Liver (tissue), 8 donors: ENCODE measurements at regions not wholly inside any gene's neighbourhood (a gene's known extent, or its start where the extent isn't known, plus 50 kb on each side); places are given as distances from the start of the nearest gene placed in this dataset.

Experiments used
- DNase-seq: peaks from one replicate; pipeline ENCODE4 v3.0.0-alpha.2; 2017; ENCODE audit warnings: low spot score
- H3K27ac ChIP-seq, 2 donors: one replicate each; pipeline ENCODE4 v1.7.0; 2013; ENCODE audit warnings: inconsistent platforms in 2 of 2, low read length in 2 of 2, control low read depth in 1 of 2, low read depth in 1 of 2, mild to moderate bottlenecking in 1 of 2
- H3K27me3 ChIP-seq, 4 donors: one replicate each; pipeline versions ENCODE4 v1.6.1 to v1.7.0; 2013; ENCODE audit warnings: low read length in 3 of 4, inconsistent platforms in 1 of 4, mild to moderate bottlenecking in 1 of 4, moderate library complexity in 1 of 4; ENCODE audit not compliant: control insufficient read depth in 4 of 4, insufficient read depth in 4 of 4
- H3K36me3 ChIP-seq, 4 donors: one replicate each; pipeline versions ENCODE4 v1.6.1 to v1.7.0; 2013; ENCODE audit warnings: low read length in 3 of 4, mild to moderate bottlenecking in 3 of 4, low read depth in 1 of 4, moderate library complexity in 1 of 4; ENCODE audit not compliant: control insufficient read depth in 4 of 4, insufficient read depth in 3 of 4
- H3K4me1 ChIP-seq, 4 donors: one replicate each; pipeline versions ENCODE4 v1.6.1 to v1.7.0; 2013; ENCODE audit warnings: low read length in 3 of 4, mild to moderate bottlenecking in 3 of 4, moderate library complexity in 1 of 4; ENCODE audit not compliant: control insufficient read depth in 4 of 4, insufficient read depth in 4 of 4
- H3K4me3 ChIP-seq, 3 donors: one replicate each; pipeline versions ENCODE4 v1.6.1 to v1.7.0; 2013; ENCODE audit warnings: low read length in 3 of 3, control low read depth in 1 of 3, low read depth in 1 of 3, mild to moderate bottlenecking in 1 of 3
- H3K9ac ChIP-seq, 2 donors: one replicate each; pipeline ENCODE4 v1.7.0; 2013; ENCODE audit warnings: low read length in 2 of 2, mild to moderate bottlenecking in 2 of 2, moderate library complexity in 2 of 2, control low read depth in 1 of 2, low read depth in 1 of 2
- H3K9me3 ChIP-seq, 4 donors: one replicate each; pipeline versions ENCODE4 v1.6.1 to v1.7.0; 2013; ENCODE audit warnings: low read length in 3 of 4; ENCODE audit not compliant: control insufficient read depth in 4 of 4
- CTCF ChIP-seq: fragments of 150-350 bp; IDR thresholded peaks from 2 replicates; pipeline ENCODE4 v1.5.1; 2017; ENCODE audit warnings: improper control_type of control experiment, low read depth, low read length; ENCODE audit not compliant: missing input control
- EGR1 ChIP-seq, 2 donors: IDR thresholded peaks; 2 replicates each; pipeline ENCODE4 v1.6.1; 2016 to 2018; ENCODE audit warnings: antibody characterized with exemption in 2 of 2, low read depth in 2 of 2
- FOXA1 ChIP-seq: IDR thresholded peaks from 2 replicates; pipeline ENCODE4 v1.6.1; 2016; ENCODE audit warnings: antibody characterized with exemption
- FOXA2 ChIP-seq: IDR thresholded peaks from 2 replicates; pipeline ENCODE4 v1.6.1; 2016; ENCODE audit warnings: antibody characterized with exemption
- GABPA ChIP-seq, 2 donors: IDR thresholded peaks in 1 of 2; conservative IDR thresholded peaks in 1 of 2; 2 replicates each; pipeline ENCODE4 v1.6.1; 2016; ENCODE audit warnings: antibody characterized with exemption in 2 of 2, mild to moderate bottlenecking in 1 of 2, moderate library complexity in 1 of 2
- HNF4G ChIP-seq: IDR thresholded peaks from 2 replicates; pipeline ENCODE4 v1.6.1; 2016; ENCODE audit warnings: antibody characterized with exemption
- JUND ChIP-seq, 2 donors: IDR thresholded peaks; 2 replicates each; pipeline ENCODE4 v1.6.1; 2016; ENCODE audit warnings: antibody characterized with exemption in 2 of 2
- NR2F2 ChIP-seq: IDR thresholded peaks from 2 replicates; pipeline ENCODE4 v1.6.1; 2016; ENCODE audit warnings: antibody characterized with exemption
- RAD21 ChIP-seq, 2 donors: IDR thresholded peaks; 2 replicates each; pipeline ENCODE4 v1.6.1; 2016; ENCODE audit warnings: antibody characterized with exemption in 2 of 2, mild to moderate bottlenecking in 2 of 2
- REST ChIP-seq: IDR thresholded peaks from 2 replicates; pipeline ENCODE4 v1.6.1; 2016; ENCODE audit warnings: antibody characterized with exemption, mild to moderate bottlenecking
- RXRA ChIP-seq, 2 donors: IDR thresholded peaks; 2 replicates each; pipeline ENCODE4 v1.6.1; 2017 to 2018; ENCODE audit warnings: antibody characterized with exemption in 2 of 2, mild to moderate bottlenecking in 1 of 2
- SP1 ChIP-seq: IDR thresholded peaks from 2 replicates; pipeline ENCODE4 v1.6.1; 2018; ENCODE audit warnings: antibody characterized with exemption, mild to moderate bottlenecking
- TAF1 ChIP-seq: conservative IDR thresholded peaks from 2 replicates; pipeline ENCODE4 v1.6.1; 2016; ENCODE audit warnings: antibody characterized with exemption, mild to moderate bottlenecking
- YY1 ChIP-seq: IDR thresholded peaks from 2 replicates; pipeline ENCODE4 v1.6.1; 2016; ENCODE audit warnings: antibody characterized with exemption, mild to moderate bottlenecking
- ZBTB33 ChIP-seq: IDR thresholded peaks from 2 replicates; pipeline ENCODE4 v1.6.1; 2016; ENCODE audit warnings: antibody characterized with exemption
- WGBS: extraction: QIAGEN DNeasy Blood & Tissue Kit; methylation state at CpG from one replicate; pipeline ENCODE4 v1.1.7; 2013; 5-methylcytosine and 5-hydroxymethylcytosine counted together
- TF ChIP-seq, protein P1 (sequence below): IDR thresholded peaks from 2 replicates; pipeline ENCODE4 v1.6.1; 2016; ENCODE audit warnings: antibody characterized with exemption
- TF ChIP-seq, protein P2 (sequence below): IDR thresholded peaks from 2 replicates; pipeline ENCODE4 v1.6.1; 2016; ENCODE audit warnings: antibody characterized with exemption
- donor health status: healthy.
- donor health status: healthy.
- donor health status: healthy.
- donor health status: healthy.
- donor health status: healthy.

- Histone ChIP-seq H3K4me1 (no peaks in the 10 kb centered on the region), H3K9ac (no peak overlapping the region), H3K27ac (no peak overlapping the region), H3K9me3 (no peaks in the 10 kb centered on the region), H3K4me3 (no peak overlapping the region), H3K27me3 (no peaks in the 10 kb centered on the region), H3K36me3 (no peaks in the 10 kb centered on the region)
- TF ChIP-seq, protein P1, sequence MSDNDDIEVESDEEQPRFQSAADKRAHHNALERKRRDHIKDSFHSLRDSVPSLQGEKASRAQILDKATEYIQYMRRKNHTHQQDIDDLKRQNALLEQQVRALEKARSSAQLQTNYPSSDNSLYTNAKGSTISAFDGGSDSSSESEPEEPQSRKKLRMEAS = no peak
- TF ChIP-seq RXRA (IDR thresholded peaks at IDR 0.05) (no peak), GABPA (IDR thresholded peaks at IDR 0.05 in 1 of 2, conservative IDR thresholded peaks at IDR 0.05 in 1 of 2) (no peak), EGR1 (IDR thresholded peaks at IDR 0.05; ENCODE audit: low read depth in 2 of 2) (no peak), YY1 (no peak), REST (no peak), NR2F2 (no peak), FOXA1 (no peak), RAD21 (IDR thresholded peaks at IDR 0.05) (no peak), ZBTB33 (no peak), FOXA2 (no peak), TAF1 (no peak), SP1 (no peak), HNF4G (no peak)
- TF ChIP-seq, protein P2, sequence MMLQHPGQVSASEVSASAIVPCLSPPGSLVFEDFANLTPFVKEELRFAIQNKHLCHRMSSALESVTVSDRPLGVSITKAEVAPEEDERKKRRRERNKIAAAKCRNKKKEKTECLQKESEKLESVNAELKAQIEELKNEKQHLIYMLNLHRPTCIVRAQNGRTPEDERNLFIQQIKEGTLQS = no peak
- 59% methylated on average over 2 of the region's 2 CpGs for WGBS
- DNase-seq = no peak
These were observed 83.3 kb upstream of the FAM136A start for GRCh38 chr2:70385204-70385603.

- Histone ChIP-seq H3K4me3 (no peak overlapping the region), H3K9me3 (no peaks in the 10 kb centered on the region), H3K9ac (no peak overlapping the region), H3K4me1 (no peaks in the 10 kb centered on the region), H3K27me3 (no peaks in the 10 kb centered on the region), H3K36me3 (no peaks in the 10 kb centered on the region), H3K27ac (no peak overlapping the region)
- no peak for DNase-seq
- TF ChIP-seq YY1 (no peak), TAF1 (no peak), FOXA2 (no peak), FOXA1 (no peak), CTCF (no peak), GABPA (IDR thresholded peaks at IDR 0.05 in 1 of 2, conservative IDR thresholded peaks at IDR 0.05 in 1 of 2) (no peak), EGR1 (IDR thresholded peaks at IDR 0.05; ENCODE audit: low read depth in 2 of 2) (no peak), ZBTB33 (no peak), RXRA (IDR thresholded peaks at IDR 0.05) (no peak), SP1 (no peak), NR2F2 (no peak), JUND (IDR thresholded peaks at IDR 0.05) (no peak), HNF4G (no peak), REST (no peak)
- TF ChIP-seq, protein P2 = no peak
- TF ChIP-seq, protein P1 = no peak
- WGBS = 58% methylated on average over 6 of the region's 6 CpGs
These were observed 80.0 kb upstream of the FAM136A start for GRCh38 chr2:70381821-70382220.
